ENCODE measurements at regions not wholly inside any gene's neighbourhood (a gene's known extent, or its start where the extent isn't known, plus 50 kb on each side); places are given as distances from the start of the nearest gene placed in this dataset.

DNA sequence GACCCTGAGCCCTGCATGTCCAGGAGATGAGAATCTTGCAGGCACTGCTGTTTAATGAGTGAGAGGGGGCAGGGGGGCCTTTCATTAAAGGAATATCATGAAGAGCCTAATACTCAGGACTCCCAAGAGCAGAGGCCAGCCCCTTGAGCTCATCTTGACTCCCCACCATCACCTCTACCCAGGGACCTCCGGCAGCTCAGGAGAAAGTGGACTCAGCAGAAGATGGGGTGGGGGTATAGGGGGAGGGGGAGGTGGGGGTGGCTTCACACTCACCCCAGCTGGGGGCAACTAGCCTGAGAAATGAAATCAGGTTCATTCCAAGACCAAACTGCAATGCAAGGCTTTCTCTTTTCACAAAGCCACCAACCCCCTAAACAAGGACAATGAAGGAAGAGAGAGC, 575.6 kb upstream of the MKI67 start:
- DNase-seq (ENCODE audit: low read depth), result no peak
- TF ChIP-seq, protein P1, sequence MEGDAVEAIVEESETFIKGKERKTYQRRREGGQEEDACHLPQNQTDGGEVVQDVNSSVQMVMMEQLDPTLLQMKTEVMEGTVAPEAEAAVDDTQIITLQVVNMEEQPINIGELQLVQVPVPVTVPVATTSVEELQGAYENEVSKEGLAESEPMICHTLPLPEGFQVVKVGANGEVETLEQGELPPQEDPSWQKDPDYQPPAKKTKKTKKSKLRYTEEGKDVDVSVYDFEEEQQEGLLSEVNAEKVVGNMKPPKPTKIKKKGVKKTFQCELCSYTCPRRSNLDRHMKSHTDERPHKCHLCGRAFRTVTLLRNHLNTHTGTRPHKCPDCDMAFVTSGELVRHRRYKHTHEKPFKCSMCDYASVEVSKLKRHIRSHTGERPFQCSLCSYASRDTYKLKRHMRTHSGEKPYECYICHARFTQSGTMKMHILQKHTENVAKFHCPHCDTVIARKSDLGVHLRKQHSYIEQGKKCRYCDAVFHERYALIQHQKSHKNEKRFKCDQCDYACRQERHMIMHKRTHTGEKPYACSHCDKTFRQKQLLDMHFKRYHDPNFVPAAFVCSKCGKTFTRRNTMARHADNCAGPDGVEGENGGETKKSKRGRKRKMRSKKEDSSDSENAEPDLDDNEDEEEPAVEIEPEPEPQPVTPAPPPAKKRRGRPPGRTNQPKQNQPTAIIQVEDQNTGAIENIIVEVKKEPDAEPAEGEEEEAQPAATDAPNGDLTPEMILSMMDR (IDR thresholded peaks at IDR 0.05; ENCODE audit: low read length, missing control alignments), result no peak
- no peak overlapping the region for H3K4me3 ChIP-seq (replicated peaks; ENCODE audit: low read depth, low read length)

DNA sequence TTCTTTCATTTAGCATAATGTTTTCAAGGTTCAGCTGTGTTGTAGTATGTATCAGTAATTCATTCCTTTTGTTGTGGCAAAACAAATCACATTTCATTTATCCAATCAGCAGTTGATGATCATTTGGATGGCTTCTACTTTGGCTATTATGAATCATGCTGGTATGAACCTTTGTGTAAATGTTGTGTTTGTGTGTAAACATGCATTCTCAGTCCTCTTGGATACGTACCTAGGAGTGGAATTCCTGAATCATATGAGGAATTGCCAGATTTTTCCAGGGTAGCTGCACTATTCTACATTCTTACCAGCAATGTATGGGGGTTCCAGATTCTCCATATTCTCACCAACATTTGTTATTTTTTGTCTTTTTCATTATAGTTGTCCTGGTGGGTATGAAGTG, 578.5 kb upstream of the MKI67 start:
- H3K4me3 ChIP-seq (replicated peaks; ENCODE audit: low read depth, low read length), result no peak overlapping the region
- no peak for DNase-seq (ENCODE audit: low read depth)
- TF ChIP-seq, protein P1 (IDR thresholded peaks at IDR 0.05; ENCODE audit: low read length, missing control alignments), result no peak

DNA sequence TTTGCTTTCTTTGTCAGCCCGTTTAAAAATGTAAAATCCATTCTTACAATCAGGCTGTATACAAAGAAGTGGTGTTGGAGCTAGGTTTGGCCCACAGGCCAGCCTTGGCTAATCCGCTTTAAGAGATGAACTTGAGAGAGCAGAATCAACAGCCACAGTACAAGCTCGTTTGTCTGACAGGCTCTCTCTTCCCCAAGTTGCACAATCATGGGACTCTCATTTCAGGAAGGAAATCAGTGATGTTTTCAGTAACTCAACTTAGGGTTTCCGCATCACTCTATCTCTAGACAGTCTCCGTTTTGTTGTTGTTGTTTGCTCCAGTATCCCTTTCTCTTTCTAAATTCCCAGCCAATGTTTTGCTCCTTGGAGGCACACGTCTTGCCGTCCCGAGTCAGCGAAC, 582.0 kb upstream of the MKI67 start:
- no peak overlapping the region for H3K4me3 ChIP-seq (replicated peaks; ENCODE audit: low read depth, low read length)
- no peak for DNase-seq (ENCODE audit: low read depth)
- TF ChIP-seq, protein P1 (IDR thresholded peaks at IDR 0.05; ENCODE audit: low read length, missing control alignments), result no peak

DNA sequence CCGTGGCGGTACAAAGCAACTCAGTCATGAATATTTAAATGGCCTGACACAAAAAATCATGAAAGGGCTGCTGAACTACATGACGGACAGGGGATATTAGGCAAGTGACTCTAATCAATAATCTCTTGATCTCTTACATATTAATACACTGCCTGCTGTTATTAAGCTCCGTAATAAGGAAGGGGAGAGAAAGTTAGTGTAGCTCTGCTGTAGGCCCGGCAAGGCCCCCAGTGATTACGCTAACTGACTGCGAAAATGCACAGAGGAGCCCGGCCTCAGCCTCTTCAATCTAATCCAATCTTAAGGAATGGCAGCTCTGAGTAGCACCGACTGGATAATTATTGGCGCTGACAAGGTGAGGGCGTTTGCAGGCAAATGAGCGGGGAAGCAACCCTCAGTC, 583.5 kb upstream of the MKI67 start:
- TF ChIP-seq, protein P1 (IDR thresholded peaks at IDR 0.05; ENCODE audit: low read length, missing control alignments), result no peak
- no peak for DNase-seq (ENCODE audit: low read depth)
- H3K4me3 ChIP-seq (replicated peaks; ENCODE audit: low read depth, low read length), result no peak overlapping the region

DNA sequence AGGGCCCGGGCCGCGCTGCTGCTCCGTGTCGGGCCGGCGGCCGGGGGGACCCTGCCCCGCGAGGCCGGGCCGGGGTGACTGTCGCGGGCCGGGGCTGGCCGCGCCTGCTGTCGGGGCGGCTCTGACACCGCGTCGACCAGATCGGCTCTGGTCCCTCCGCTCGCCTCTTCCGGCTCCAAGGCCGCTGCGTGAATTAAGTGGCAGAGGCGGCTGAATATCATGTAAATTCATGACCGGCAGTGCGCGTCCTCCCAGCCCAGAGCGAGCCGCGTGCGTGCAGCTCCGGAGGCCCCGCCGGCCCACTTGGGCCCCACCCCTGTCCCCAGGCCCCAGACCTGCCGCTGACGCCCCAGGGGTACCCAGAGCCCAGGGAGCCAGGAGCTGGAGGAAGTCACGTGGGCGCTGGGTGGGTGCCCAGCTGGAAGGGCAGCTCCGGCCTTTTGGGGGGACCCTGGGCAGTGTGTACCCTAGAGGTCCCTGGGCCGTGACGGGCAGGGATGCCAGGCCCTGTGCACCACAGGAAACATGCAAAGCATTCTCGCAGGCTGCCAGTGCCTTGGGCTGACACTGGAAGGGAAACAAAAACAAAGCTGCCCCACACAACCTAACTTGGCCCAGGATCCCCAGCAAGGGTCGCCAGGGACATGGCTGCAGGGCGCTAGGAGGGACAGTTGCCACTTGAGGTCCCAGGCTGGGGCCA, 584.0 kb upstream of the MKI67 start:
- no peak overlapping the region for H3K4me3 ChIP-seq (replicated peaks; ENCODE audit: low read depth, low read length)
- DNase-seq (ENCODE audit: low read depth), result no peak
- TF ChIP-seq, protein P1 (IDR thresholded peaks at IDR 0.05; ENCODE audit: low read length, missing control alignments), result no peak

DNA sequence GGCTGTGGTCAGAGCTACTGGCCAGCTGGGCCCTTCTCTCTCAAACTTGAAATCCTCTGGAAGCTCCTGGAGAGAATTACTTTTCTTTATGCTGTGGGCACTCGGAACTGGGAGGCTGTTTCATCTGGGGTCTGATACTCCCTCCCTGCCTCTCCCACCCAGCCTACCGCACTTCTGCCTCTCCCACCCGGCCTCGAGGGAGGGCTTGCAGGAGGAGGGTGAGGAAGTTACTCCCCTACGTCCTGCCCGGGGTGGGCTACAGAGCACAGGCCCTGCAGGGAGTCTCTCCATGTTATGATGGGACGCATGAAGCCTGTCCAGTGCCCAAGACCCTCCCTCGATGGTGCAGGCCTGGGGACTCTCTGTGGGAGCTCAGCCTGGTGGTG, 584.6 kb upstream of the MKI67 start:
- TF ChIP-seq, protein P1 (IDR thresholded peaks at IDR 0.05; ENCODE audit: low read length, missing control alignments), result no peak
- no peak overlapping the region for H3K4me3 ChIP-seq (replicated peaks; ENCODE audit: low read depth, low read length)
- DNase-seq (ENCODE audit: low read depth), result no peak

DNA sequence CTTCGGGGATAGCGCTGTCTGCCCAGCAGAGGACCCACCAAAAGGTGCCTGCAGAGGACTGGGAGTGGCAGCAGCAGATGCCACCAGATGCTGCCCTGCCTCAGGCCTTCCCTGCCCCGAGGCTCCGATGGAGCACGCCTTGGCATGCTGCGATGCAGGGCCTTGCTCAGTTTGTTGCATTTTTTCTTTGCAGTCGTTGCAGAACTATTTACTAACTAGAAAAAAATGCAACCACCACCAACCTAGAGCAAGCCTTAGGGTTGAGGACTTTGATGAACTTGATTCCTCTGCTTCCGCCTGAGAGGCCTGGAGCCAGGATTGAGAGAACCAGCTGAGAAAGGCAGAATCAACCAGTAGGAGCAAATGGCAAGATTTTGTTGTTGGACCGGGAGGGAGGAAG, 585.6 kb upstream of the MKI67 start:
- no peak for DNase-seq (ENCODE audit: low read depth)
- TF ChIP-seq, protein P1 (IDR thresholded peaks at IDR 0.05; ENCODE audit: low read length, missing control alignments), result no peak
- no peak overlapping the region for H3K4me3 ChIP-seq (replicated peaks; ENCODE audit: low read depth, low read length)

Measured in fibroblast of pulmonary artery (primary cell).